ENCODE measurements at regions not wholly inside any gene's neighbourhood (a gene's known extent, or its start where the extent isn't known, plus 50 kb on each side); places are given as distances from the start of the nearest gene placed in this dataset.

DNA sequence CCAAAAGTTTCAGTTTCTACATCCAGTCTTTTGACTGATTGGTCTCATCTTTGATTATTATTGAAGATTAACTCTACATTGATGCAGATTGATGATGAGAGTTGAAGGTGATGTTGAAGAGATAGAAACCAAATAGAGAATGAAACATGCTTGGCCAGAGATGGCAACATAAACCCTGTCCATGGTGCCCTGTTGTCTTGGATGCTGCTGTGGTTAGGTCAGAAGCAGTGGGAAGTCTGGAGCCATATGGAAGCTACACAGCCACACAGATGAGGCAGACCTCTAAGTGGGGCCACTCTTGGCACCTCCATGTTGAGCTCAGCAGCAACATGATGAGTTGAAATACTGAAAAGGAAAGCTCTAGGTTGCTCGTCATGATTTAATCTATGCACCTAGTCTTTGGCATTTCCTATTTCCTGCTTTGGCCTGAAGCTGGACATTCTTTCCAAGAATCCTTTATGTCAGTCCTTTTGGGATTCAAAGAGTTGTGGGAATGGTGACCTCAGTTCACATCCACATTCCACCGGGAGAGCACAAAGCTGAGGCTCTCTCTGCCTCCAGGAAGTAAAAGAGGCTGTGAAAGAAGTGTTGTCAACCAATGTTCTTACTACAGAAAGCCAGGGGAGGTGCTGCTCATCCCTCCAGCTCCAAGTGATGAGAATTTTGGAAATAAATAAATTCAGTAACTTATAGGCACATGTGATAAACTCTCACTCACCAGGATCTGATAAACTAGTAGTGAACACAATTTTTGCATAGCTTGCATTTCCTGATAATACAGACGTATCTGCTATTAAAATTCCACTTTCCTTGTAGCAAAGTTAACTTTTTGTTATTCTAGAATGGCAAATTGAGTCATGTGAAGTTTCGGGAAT is 127.7 kb upstream of the MAF start:
- no peak for DNase-seq

DNA sequence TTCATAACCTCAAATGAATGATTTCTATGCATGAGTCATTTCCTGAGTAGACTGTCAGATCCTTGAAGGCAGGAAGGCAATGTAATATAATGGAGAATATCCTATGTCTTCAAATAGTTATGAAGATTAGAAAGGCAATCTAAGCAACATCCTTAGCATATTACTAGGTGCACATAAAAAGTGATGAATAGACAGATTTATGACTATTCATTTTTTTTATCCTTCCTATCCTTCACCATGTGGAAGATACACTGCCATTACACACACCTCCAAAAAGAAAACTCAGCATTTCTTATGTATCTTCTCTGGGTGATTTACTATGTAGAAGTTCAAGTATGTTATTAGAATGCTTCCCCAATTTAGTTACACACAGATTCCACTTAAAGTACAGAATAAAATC is 126.4 kb upstream of the MAF start:
- DNase-seq: no peak

DNA sequence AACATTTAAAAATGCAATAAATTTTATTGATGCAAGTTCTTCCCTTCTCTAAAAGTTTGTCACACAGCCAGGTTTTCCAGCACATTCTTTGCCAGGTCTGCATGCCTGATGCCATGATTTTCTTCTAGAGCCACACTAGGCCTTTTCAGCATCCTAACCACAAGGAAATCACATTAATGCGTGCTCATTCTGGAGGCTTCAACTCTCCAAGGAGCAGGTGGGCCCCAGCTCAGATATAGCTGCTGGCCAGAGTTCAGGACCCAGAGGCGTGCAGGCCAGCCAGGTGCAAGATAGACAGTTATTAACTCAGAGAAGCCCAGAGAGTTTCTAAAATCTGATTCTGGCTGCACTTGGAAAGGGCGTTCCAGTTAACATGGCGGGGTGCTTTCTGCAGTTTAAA is 124.5 kb upstream of the MAF start:
- no peak for DNase-seq

DNA sequence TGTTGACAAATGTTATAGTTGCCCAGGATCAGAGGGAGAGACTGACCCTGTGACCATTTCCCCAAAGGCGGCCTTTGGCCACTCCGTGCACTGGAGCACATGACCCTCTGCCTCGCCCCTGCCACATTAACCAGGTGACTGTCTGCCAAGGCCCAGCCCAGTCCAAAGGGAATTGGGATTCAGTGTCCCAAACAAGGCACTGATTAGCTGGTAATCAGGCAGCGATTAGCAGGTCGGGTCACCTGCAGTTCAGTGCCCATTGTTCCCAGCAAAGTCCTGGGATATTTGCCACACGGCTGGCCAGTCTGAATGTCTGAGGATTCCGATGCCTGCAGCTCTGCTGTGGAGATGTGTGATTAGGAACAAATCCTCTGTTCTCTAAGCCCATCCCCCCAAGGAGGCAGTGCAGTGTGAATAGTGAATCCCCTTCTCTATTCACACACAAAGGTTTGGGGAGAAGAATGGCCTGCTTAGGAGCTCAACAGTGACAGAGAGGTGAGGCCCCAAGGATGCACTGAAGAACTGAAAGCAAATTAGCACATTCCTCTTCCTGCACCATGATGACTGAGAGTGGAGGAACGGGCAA is 123.1 kb upstream of the MAF start:
- DNase-seq: no peak

DNA sequence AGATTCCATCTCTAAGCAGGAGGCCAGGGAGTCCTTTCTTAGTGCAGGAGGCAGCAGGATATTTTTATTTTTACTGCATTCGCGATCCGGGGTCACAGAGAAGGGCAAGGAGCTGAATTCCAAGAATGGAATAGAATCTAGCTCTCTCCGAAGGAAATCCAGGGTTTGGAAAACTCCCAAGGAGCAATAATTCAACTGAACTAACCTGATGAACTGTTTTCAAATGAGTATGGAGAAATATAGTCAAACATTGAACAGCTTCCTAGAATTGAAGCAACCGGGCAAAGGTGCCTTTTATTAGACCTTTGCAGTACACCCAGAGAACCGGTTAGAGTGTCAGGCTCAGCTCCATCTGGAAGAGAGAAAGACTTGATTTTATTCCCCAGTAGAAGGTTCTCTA is 120.7 kb upstream of the MAF start:
- DNase-seq: no peak

DNA sequence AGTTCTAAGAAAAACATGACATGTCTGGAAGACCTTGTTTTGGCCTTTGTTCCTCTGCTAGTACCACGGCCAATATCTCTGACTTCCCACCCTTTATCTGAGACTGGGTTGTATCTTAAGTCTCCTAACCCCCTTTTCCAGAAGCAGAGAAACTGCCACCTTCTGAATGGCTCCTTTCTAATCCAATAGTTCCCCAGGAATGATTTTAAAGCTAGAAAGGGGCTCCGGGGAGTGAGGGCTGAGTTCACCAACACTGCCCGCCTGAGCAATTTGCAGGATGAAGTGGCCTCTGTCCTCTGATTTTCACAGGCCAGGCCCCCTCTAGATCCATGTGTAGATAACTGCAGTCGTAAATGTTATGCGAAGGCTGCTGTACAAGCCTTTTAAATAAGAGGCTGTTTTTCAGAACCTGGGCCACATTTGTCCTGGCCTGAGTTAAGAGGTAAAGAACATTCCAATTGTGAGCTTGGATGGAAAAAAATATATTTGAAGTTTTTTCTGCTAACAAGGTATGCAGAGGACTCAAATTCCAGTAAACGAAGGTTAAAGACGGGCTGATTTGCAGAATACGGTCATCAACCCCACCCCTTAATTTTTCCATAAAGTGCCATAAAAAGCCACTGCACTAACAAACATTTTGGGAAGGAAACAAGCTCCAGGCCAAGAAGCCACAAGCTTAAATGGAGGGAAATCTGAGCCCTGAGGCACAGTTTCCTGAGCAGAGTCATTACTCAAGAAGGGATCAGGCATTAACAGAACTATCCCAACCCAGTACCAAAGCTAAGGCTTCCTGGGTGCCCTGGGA is 117.0 kb upstream of the MAF start:
- no peak for DNase-seq

DNA sequence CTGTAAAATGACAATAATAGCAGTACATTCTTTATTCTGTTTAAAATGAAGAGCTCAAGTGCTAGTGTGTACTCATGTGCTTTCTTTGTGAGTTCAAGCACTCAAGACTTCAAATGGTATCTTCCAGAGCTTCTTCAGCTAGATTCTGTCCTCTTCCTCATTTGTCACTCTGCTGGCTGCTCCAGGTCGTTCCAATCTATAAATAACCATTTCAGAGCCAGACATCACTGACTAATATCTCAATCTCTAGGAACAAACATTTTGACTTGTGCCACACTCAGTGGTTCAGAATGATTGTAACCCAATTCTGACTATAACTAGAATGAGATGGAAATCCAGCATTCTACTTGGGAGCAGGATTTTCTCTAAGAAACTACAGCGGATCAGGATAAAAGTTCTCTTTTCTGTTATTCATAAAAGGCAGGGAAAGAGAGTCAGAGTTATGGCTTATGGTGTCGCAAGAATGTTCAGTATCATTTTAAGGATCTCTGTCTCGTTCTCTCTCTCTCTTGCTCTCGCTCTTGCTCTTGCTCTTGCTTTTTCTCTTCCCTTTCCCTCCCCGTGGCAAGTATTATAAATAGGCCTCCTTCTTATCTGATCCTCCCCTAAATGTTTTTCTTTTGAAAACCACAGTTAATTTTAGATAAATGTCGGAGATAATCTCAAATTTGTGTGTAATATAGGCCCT is 116.3 kb upstream of the MAF start:
- no peak for DNase-seq

DNA sequence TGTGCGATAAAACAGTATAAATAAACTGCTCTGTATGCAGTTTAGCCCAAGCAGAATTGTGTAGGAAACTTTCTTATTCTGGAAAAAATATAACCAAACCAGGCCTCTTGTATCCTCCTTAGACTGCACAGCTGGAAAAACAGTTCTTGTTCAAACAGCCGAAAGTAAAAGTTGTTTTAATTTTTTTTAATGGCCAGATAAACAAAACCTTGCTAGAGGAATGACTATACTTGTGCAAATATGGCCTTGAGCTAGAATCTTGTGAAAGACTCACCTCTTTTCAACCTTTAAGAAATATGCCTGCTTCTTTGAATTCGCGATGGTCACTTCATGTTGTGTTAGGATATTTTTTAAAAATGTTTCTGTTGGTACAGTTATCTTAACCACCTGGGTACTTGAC is 114.5 kb upstream of the MAF start:
- DNase-seq: no peak

DNA sequence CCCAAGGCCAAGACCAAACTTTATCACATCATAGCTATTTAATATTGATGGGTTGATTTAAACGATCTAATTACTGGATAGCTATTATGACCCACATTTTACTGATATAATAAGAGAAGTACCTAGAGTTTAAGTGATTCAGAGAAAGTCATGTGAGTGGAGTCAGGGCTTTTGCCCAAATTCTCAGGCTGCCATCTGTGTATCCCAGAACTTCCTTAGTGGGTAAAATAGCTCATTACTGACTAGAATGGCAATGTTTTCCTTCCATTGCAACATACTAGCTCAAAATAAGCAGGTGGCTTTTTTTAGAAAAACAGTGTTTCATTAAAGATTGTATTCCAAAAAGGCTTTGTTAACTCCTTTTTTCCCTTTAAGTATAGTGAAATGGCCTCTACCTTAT is 113.9 kb upstream of the MAF start:
- peak; percentile 2 for DNase-seq

DNA sequence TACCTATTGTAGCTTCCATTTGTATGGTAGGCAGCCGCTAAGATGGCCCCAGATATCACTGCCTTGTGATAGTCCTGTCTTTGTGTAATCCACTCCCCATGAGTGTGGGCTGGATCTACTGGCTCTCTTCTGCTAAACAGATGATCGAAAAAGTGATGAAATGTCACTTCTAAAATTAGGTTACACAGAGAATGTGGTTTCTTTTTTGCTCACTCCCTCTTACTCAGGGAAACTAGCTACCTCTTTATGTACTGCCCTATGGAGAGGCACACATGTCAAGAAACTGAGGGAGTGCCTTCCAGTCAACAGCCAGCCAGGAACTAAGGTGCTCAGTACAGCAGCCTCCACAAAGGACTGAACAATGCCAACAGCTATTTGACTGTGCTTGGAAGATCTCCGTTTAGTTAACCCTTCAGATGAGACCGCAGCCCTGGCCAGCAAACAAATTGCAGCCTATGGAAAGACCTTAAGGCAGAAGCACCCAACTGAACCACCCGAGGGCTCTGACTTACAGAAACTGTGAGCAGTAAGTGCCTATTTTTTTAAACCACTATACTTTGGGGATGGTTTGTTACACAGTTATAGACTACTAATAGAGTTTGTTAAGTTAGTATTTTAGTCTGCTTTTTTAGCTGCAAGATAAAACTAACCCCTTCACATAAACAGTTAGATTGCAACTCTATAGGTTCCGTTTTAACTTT is 113.2 kb upstream of the MAF start:
- no peak for DNase-seq

DNA sequence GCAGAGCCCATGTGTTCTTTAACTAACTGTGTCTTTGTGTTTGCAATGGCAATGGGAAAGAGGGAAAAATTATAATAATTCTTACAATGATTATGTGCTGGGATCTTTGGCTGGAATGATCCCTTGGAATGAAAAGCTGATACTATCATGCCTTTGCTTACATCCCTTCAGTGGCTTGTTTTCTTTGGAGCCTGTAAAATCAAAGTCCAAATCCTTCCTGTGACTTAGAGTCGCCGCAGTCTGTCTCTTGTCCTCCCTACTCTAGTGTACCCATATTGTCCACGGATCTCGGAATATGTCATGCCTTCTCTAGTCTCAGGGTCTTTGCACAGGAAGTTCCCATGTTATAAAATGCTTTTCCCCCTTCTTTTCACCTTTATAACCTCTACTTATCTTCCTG is 111.7 kb upstream of the MAF start:
- DNase-seq: no peak

DNA sequence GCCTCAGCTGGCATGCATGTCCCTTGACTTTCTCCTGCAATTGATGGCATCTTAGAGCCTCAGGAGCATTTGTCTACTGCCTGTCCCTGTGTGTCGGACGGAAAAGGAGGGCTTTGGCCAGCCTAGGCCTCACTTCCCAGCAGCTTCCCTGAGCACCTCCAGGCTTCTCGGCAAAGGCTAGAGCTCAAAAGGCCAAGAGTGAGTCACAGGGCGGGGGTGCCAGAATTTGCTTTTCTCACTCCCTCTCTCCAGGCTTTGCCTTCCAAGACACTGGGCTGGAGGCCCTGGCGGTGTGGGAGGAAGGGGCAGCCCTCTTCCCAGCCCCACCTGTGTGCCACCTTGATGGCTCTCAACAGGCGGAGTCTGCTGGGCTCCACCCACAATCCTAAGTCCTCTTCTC is 107.3 kb upstream of the MAF start:
- no peak for DNase-seq

DNA sequence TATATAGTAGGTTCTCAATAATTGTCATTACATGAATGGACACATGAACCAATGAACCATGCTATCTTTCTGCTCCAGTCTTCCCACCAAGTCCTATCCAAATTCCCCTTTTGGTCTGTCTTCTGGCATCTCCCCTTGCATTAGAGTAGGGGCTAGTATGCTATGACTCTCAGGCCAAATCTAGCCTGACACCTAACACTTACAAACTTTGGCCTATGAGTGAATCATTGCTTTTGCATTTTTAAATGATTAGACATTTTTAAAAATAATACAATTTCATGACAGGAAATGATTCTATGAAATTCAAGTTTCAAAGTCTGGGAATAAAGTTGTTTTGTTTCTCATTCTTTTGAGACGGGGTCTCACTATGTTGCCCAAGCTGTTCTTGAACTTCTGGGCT is 102.5 kb upstream of the MAF start:
- no peak for DNase-seq

DNA sequence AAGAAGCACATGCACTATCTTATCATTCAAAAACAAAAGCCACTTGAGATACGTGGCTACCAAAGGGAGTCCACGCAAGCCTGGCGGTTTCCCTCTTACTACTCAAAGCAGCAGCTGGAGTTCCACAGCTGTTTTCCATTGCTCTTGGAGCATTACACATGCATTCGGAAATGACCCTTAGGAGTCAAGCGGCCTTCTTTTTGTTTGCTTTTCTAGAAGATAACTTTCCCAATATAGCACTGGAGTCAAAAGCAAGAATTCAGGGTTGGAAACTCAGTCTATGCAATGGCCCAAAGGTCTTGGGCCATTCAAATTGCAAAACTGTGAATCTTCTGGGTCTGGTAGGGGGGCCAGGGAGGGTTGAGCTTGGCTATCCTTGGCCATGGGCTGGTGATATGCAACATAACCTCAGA is 97.8 kb upstream of the MAF start:
- no peak for DNase-seq

DNA sequence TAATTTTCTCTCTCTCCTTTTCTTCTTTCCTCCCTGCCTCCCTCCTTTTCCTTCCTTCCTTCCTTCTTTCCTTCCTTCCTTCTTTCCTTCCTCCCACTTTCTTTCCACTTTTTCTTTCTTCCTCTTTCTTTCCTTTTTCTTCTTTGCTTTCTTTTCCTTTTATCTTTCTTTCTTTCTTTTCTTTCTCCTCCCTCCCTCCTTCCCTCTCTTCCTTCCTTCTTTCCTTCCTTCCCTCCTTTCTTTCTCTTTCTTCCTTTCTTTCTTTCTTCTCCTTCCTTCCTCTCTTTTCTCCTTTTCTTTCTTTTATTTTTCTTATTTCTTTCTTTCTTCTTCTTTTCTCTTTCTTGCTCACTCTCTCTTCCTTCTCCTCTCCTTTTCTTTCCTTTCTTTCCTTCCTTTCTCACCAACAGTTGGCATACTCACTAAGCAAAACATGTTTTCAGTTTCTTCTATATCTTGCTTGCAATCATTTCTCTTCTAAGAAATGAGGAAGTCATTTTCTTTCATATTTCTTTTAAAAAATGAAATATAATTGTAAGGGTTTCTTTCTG is 97.1 kb upstream of the MAF start:
- DNase-seq: no peak

DNA sequence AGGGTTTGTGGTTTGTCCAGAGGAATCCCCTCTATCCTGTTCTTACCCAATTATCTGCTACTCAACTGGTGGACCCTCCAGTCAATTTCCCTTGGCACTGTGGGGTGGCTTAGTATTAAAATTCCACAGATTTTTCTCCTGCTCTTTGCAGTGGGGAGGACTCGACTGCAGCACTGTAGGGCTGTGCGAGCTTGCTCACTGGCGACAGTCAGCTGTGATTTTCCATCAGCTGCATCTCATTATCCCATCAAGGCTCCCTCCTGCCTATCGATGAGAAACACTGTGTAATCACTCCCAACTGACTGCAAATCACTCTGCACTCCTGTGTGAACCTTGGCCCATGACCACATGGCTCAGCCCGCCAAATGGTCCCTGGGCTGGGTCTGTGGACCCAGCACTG is 90.5 kb upstream of the MAF start:
- no peak for DNase-seq

DNA sequence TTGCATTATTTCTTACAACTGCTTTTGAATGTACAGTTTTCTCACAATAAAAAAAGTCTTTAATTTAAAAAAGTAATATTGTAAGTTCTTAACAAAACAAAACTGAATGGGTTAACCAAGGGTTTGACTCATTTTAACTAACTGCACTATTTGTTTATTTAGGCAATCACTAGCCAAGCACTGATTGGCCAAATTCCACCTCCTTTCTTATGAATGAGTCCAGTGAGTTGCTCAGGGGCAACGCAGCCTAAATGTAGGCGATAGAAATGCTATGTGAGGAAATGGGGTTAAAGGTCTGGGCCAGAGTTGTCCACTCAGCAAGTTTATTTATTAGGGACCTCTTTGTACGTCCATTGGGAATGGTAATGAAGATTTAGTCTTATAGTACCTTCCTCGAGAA is 89.6 kb upstream of the MAF start:
- no peak for DNase-seq

DNA sequence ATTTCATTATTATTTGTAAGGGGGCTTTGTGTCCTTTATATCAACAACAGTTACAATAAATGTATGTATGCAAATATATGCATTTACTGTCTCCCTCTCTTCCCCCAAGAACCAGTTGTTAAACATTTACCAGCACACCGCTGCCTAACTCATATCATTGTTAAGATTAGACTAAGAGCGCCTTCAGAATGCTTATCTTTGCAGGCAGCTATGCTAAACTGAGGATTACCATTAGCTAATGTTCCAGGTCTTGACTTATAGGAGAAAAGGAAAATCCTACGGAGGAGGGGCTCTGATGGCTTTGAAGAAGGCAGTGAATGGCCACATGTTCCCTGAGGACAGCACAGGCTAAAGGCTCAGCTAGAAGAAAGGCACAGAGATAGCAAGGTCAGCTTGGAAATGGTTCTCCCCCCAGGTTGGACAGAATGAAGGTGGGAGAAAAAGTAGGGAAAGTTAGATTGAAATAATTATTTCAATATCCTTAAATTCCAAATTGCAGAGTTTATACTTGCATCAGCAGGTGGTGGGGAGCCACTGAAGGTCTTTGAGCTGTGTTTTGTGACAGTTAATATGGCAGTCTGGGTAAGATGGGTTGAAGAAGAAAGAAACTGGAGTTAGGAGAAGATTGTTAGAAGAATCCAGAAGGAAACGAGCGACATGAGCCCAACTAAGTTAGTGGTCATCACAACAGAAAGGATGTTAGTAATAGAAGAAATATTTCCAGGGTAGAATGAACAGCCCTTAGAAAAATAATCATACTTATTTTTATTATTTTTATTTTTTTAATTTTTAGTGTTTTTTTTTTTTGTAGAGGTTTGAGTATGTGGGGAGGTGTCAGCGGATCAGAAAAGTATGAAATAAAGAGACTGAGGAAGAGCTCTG is 87.0 kb upstream of the MAF start:
- DNase-seq: no peak

DNA sequence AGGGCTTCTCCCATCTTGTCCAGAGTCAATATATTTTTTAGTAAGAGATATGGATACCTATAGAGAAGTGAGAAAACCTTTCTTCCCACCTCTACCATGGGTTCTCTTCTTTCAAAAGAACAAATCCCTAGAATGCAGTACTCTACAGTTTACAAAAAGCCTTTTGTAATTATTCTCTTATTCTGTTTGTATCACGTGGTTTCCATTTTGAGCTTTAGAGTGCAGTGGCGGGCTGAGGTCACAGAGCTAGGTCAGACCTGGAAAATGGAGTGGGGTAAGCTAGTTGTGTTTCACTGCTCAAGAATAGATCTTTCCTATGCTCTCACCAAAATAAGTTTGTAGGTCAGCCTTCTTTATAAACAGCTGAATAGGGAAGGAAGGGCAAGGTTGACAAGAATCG is 85.3 kb upstream of the MAF start:
- no peak for DNase-seq

DNA sequence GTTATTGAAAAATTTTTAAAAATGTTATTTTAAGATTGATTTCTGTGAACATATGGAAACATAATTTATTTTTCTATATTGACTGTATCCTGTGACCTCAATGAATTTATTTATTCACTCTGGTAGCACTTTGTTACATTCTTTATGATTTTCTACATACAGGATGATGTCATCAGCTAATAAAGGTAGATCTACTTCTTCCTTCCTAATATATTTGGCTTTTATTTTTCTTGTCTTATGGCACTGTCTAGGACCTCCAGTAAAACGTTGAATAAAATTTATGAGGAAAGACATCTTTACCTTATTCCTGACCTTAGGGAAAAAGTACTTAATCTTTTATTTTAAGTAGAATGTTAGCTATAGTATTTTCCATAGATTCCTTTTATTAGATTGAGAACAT is 78.8 kb upstream of the MAF start:
- no peak for DNase-seq

DNA sequence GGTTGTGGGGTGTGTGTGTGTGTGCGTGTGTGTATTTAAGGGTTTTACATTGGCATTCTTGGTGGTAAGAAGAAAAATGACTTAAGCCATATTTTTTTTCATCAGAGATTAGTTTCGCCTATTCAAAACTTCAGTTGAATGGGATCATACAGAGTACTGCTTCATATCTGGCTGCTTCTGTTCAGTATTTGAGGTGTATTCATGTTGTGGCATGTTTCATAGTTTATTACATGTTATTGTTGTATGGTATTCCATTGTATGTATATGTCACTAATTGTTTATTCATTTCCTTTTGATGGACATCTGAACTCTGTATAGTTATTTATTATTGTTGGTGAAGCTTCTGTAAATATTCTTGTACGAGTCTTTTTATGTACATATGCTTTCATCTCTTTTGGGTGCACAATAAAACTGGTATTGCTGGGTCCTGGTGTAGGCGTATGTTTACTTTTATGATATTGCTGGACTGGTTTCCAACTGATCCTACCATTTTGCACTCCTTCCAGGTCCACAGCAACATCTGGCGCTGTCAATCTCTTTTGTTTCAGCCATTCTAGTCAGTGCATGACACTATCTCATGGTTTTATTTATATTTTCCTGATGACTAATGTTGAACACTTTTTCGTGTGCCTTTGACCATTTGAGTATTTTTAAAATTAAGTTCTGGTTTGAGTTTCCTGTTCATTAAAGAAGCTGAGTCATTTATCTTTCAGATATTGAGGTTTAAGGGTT is 77.4 kb upstream of the MAF start:
- no peak for DNase-seq

All from midbrain (tissue), 1 donor.